ENCODE measurements at regions not wholly inside any gene's neighbourhood (a gene's known extent, or its start where the extent isn't known, plus 50 kb on each side); places are given as distances from the start of the nearest gene placed in this dataset.
A peak's percentile ranks its signal among the peaks of the same experiment; 100 is the strongest.
"Not testable (repeated sequence)": the region's sequence is repeated elsewhere in the genome, so short reads cannot be mapped to it uniquely, and the experiment has no call there.

DNA sequence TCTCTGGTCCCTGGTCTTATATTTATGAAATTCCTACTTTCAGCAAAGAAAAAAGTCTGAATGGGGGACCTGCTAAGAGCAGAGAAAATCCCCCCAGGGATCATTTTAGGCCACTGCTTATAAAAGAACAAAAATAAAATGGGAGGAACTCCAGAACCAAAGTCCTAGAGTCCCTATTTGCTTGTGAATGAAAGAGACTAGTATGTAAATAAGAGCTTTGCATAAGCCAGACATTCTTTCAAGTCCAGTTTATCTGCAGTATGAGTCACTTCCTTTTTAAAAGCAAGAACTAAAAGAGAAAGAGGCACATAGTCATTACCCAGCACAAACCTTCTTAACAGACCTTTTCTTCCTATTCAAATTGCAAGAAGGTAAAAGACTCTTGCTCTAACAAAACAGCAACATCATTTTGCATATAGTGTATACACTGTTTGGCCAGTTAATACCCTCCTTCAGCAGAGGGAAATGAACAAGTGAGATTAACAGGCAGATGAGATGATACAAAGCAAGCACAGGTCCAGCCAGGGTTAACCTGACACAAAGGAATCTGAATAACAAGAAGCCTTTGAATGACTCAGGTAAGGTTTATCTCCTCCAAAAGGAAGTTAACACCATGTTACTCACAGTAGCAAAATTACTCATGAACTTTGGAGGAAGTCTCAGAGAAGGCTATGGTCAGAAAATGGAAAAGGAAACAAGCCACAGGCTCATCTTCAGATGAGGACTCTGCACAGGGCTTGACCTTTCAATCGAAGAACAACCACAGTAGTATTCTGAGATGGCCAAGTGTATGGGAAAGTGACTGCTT, 87.3 kb downstream of the PHLDA1 start:
- DNase-seq (ENCODE audit: low spot score in 2 of 2): no peak
- Histone ChIP-seq H3K9me3 (no peaks in the 10 kb centered on the region), H3K36me3 (no peaks in the 10 kb centered on the region), H3K27me3 (no peaks in the 10 kb centered on the region), H3K4me3 (no peak overlapping the region), H3K27ac (peak overlapping the region in 1 of 2 donors; percentile 50), H3K4me1 (no peaks in the 10 kb centered on the region)
- intact Hi-C loops (cut with DNase I; ENCODE audit: low total_unique reads): no loop called here
- no peak for TF ChIP-seq CTCF (IDR thresholded peaks at IDR 0.05)
- no peak for TF ChIP-seq POLR2A (IDR thresholded peaks at IDR 0.05)
- no peak for TF ChIP-seq POLR2AphosphoS5 (IDR thresholded peaks at IDR 0.05)

DNA sequence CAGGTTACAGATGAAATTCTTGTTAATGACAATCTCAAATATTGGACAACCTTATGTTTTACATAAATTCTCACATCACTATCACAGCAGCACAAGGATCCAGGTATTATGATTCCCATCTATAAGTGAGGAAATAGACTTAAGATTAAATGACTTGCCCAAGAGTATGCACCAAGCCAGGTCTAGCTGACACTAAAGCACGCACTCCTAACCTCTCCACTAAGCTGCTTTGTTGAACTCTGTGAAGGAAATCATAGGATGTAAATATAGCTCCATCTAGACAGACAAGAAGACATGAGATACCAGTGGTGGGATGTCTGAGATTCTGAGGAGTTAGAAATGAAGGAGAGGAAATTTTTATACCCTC, 87.9 kb downstream of the PHLDA1 start:
- H3K4me1 ChIP-seq: no peaks in the 10 kb centered on the region
- H3K36me3 ChIP-seq: no peaks in the 10 kb centered on the region
- intact Hi-C loops (cut with DNase I; ENCODE audit: low total_unique reads): no loop called here
- no peaks in the 10 kb centered on the region for H3K27me3 ChIP-seq
- DNase-seq (ENCODE audit: low spot score in 2 of 2): no peak
- no peaks in the 10 kb centered on the region for H3K9me3 ChIP-seq
- H3K27ac ChIP-seq: peak overlapping the region in 1 of 2 donors; percentile 50
- H3K4me3 ChIP-seq: no peak overlapping the region
- no peak for TF ChIP-seq POLR2AphosphoS5 (IDR thresholded peaks at IDR 0.05)
- TF ChIP-seq POLR2A (IDR thresholded peaks at IDR 0.05): no peak
- no peak for TF ChIP-seq CTCF (IDR thresholded peaks at IDR 0.05)

- H3K4me1 ChIP-seq; H3K4me3 ChIP-seq; H3K36me3 ChIP-seq; H3K27me3 ChIP-seq; DNase-seq (ENCODE audit: low spot score in 2 of 2); H3K27ac ChIP-seq; intact Hi-C loops (cut with DNase I; ENCODE audit: low total_unique reads); H3K9me3 ChIP-seq: not testable (repeated sequence)
These were observed 89.9 kb downstream of the PHLDA1 start for GRCh38 chr12:75941661-75942060.

GRCh38 chr12:75939016-75939642, 92.4 kb downstream of the PHLDA1 start:
- Histone ChIP-seq H3K4me3 (no peak overlapping the region), H3K4me1 (no peaks in the 10 kb centered on the region), H3K9me3 (no peaks in the 10 kb centered on the region), H3K27ac (no peak overlapping the region), H3K27me3 (no peaks in the 10 kb centered on the region), H3K36me3 (no peaks in the 10 kb centered on the region)
- no peak for DNase-seq (ENCODE audit: low spot score in 2 of 2)
- intact Hi-C loops (cut with DNase I; ENCODE audit: low total_unique reads): no loop called here
- no peak for TF ChIP-seq POLR2AphosphoS5 (IDR thresholded peaks at IDR 0.05)
- TF ChIP-seq CTCF (IDR thresholded peaks at IDR 0.05): no peak
- no peak for TF ChIP-seq POLR2A (IDR thresholded peaks at IDR 0.05)

DNA sequence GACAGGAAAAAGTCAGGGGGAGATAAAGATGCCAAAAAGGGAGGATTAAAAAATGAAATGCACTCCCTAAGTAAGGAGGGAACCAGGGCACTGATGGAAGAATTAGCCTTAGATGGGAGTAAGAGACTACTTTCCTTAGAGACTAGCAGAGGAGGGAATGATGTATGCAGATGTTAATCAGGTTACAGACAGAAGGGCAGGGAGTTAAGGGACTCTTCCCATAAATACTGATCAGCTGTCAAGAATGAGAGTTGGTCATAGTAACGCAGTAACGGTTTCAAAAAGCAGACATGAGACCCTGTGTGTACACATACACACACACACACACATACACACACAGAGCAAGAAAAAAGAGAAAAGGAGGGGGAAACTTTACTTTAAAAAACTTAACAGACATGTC, 93.4 kb downstream of the PHLDA1 start:
- no peak for DNase-seq (ENCODE audit: low spot score in 2 of 2)
- no peaks in the 10 kb centered on the region for H3K4me1 ChIP-seq
- intact Hi-C loops (cut with DNase I; ENCODE audit: low total_unique reads): no loop called here
- no peaks in the 10 kb centered on the region for H3K9me3 ChIP-seq
- H3K36me3 ChIP-seq: no peaks in the 10 kb centered on the region
- no peak overlapping the region for H3K4me3 ChIP-seq
- no peak overlapping the region for H3K27ac ChIP-seq
- TF ChIP-seq CTCF (IDR thresholded peaks at IDR 0.05) (no peak), POLR2A (IDR thresholded peaks at IDR 0.05) (no peak), POLR2AphosphoS5 (IDR thresholded peaks at IDR 0.05) (no peak)
- H3K27me3 ChIP-seq: no peaks in the 10 kb centered on the region

Measured in breast epithelium (tissue), 4 donors.